Hepatocyte (in vitro differentiated cells): ENCODE measurements at regions not wholly inside any gene's neighbourhood (a gene's known extent, or its start where the extent isn't known, plus 50 kb on each side); places are given as distances from the start of the nearest gene placed in this dataset.

Experiments
- EZH2 ChIP-seq: fragments of 200-600 bp; sonication (generic); IDR thresholded peaks from 2 replicates; pipeline ENCODE4 v1.6.1; 2016; ENCODE audit warnings: antibody characterized with exemption, mild to moderate bottlenecking, borderline replicate concordance
- TF ChIP-seq, protein P1 (sequence below): fragments of 200-600 bp; sonication (generic); IDR thresholded peaks from 2 replicates; pipeline ENCODE4 v1.5.1; 2016; ENCODE audit warnings: antibody characterized with exemption, mild to moderate bottlenecking; ENCODE audit not compliant: poor library complexity

DNA sequence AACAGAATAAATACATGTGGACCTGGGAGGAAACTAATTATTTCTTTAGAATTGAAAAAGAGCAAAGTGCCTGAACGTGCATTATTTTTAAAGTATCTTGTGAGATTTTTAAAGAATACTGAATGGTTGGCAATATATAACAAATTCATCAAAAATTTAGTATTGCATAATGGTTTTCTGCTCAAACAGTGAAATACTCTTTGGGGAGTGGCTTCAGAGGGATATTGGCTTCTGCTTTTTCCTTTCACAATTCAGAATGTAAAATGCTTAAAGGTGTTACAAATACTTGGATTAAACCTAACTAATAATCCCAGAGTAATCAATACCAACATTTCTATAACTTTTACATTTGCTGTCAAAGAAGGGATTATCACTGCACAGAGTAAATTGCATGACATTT lies 379.3 kb upstream of the CHD1 start:
- TF ChIP-seq EZH2 = no peak
- TF ChIP-seq, protein P1, sequence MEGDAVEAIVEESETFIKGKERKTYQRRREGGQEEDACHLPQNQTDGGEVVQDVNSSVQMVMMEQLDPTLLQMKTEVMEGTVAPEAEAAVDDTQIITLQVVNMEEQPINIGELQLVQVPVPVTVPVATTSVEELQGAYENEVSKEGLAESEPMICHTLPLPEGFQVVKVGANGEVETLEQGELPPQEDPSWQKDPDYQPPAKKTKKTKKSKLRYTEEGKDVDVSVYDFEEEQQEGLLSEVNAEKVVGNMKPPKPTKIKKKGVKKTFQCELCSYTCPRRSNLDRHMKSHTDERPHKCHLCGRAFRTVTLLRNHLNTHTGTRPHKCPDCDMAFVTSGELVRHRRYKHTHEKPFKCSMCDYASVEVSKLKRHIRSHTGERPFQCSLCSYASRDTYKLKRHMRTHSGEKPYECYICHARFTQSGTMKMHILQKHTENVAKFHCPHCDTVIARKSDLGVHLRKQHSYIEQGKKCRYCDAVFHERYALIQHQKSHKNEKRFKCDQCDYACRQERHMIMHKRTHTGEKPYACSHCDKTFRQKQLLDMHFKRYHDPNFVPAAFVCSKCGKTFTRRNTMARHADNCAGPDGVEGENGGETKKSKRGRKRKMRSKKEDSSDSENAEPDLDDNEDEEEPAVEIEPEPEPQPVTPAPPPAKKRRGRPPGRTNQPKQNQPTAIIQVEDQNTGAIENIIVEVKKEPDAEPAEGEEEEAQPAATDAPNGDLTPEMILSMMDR = no peak
